ENCODE measurements at regions not wholly inside any gene's neighbourhood (a gene's known extent, or its start where the extent isn't known, plus 50 kb on each side); places are given as distances from the start of the nearest gene placed in this dataset.

GRCh38 chr20:40849456-40849855, 160.4 kb upstream of the MAFB start:
- no peak for TF ChIP-seq PAX5 (IDR thresholded peaks at IDR 0.05; ENCODE audit: insufficient read depth, low read length, severe bottlenecking)
- TF ChIP-seq POLR2AphosphoS5 (IDR thresholded peaks at IDR 0.05; ENCODE audit: low read depth, low read length), result no peak
- TF ChIP-seq POLR2A (IDR thresholded peaks at IDR 0.05; ENCODE audit: low read depth, low read length), result no peak
- no peak for TF ChIP-seq TAF1 (IDR thresholded peaks at IDR 0.05; ENCODE audit: low read depth, low read length)
- TF ChIP-seq SPI1 (IDR thresholded peaks at IDR 0.05; ENCODE audit: low read depth, low read length), result no peak
- TF ChIP-seq POU2F2 (IDR thresholded peaks at IDR 0.05; ENCODE audit: low read depth, low read length), result no peak
